Stimulated activated CD8-positive, alpha-beta memory T cell treated with anti-CD3 and anti-CD28 coated beads, Interleukin-15, amount 100 ng/mL, for 48 hours (primary cell): ENCODE measurements at regions not wholly inside any gene's neighbourhood (a gene's known extent, or its start where the extent isn't known, plus 50 kb on each side); places are given as distances from the start of the nearest gene placed in this dataset.

ENCODE experiments used
- DNase-seq, 2 donors: peaks; one replicate each; pipeline ENCODE4 v3.0.0-alpha.2; 2020; ENCODE audit warnings: low read depth in 2 of 2

- no peak for DNase-seq
Measured at GRCh38 chr2:144242311-144242710, 277.6 kb downstream of the ZEB2 start.

GRCh38 chr2:144241801-144242200 lies 278.1 kb downstream of the ZEB2 start:
- no peak for DNase-seq

GRCh38 chr2:144240656-144241339 lies 279.1 kb downstream of the ZEB2 start:
- no peak for DNase-seq

GRCh38 chr2:144239726-144240125 lies 280.2 kb downstream of the ZEB2 start:
- no peak for DNase-seq

- DNase-seq: peak in 1 of 2 donors; percentile 17
Measured at GRCh38 chr2:144239306-144239705, 280.6 kb downstream of the ZEB2 start.

GRCh38 chr2:144237830-144238627 lies 281.9 kb downstream of the ZEB2 start:
- DNase-seq: no peak

GRCh38 chr2:144237108-144237507 lies 282.8 kb downstream of the ZEB2 start:
- no peak for DNase-seq

GRCh38 chr2:144235050-144235449 lies 284.9 kb downstream of the ZEB2 start:
- DNase-seq: no peak

- no peak for DNase-seq
Measured at GRCh38 chr2:144234542-144234871, 285.4 kb downstream of the ZEB2 start.

- no peak for DNase-seq
Measured at GRCh38 chr2:144233733-144234541, 286.0 kb downstream of the ZEB2 start.

- DNase-seq: no peak
Measured at GRCh38 chr2:144233317-144233716, 286.6 kb downstream of the ZEB2 start.

- DNase-seq: no peak
Measured at GRCh38 chr2:144230448-144231085, 289.4 kb downstream of the ZEB2 start.

- no peak for DNase-seq
Measured at GRCh38 chr2:144230033-144230432, 289.9 kb downstream of the ZEB2 start.

- no peak for DNase-seq
Measured at GRCh38 chr2:144229296-144229695, 290.6 kb downstream of the ZEB2 start.

GRCh38 chr2:144227427-144228105 lies 292.4 kb downstream of the ZEB2 start:
- DNase-seq: no peak

GRCh38 chr2:144225076-144225475 lies 294.8 kb downstream of the ZEB2 start:
- no peak for DNase-seq

GRCh38 chr2:144224472-144224871 lies 295.4 kb downstream of the ZEB2 start:
- DNase-seq: no peak

GRCh38 chr2:144219979-144220378 lies 299.9 kb downstream of the ZEB2 start:
- DNase-seq: no peak

- no peak for DNase-seq
Measured at GRCh38 chr2:144217853-144218633, 301.9 kb downstream of the ZEB2 start.
